ENCODE measurements at regions not wholly inside any gene's neighbourhood (a gene's known extent, or its start where the extent isn't known, plus 50 kb on each side); places are given as distances from the start of the nearest gene placed in this dataset.
"Not testable (repeated sequence)": the region's sequence is repeated elsewhere in the genome, so short reads cannot be mapped to it uniquely, and the experiment has no call there.

- DNase-seq (ENCODE audit: low read depth), result no peak
Measured at GRCh38 chr2:215831296-215831913, 181.9 kb downstream of the MREG start.

DNA sequence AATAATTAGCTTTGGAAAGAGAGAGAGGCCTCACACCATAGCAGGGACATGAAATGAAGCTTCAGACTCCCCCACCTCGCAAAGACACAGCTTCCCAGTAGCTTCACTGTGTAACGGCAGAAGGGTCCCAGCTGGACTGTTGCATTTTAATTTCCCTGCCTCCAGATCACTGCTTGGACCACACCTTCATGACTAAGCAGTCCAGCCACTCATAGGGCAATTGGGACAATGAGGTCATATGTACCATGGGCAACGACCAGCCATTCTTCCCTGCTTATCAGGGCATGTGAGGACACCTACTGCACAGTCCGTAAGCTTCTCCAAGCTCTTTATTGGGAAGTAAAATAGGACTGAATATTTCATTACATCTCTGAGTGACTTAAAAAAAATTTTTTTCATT lies 183.0 kb downstream of the MREG start:
- DNase-seq (ENCODE audit: low read depth), result peak; percentile 39

GRCh38 chr2:215829261-215829660 lies 184.1 kb downstream of the MREG start:
- DNase-seq (ENCODE audit: low read depth), result no peak

GRCh38 chr2:215828528-215829184 lies 184.7 kb downstream of the MREG start:
- no peak for DNase-seq (ENCODE audit: low read depth)

GRCh38 chr2:215826838-215827441 lies 186.4 kb downstream of the MREG start:
- DNase-seq (ENCODE audit: low read depth), result no peak

GRCh38 chr2:215826376-215826775 lies 187.0 kb downstream of the MREG start:
- no peak for DNase-seq (ENCODE audit: low read depth)

DNA sequence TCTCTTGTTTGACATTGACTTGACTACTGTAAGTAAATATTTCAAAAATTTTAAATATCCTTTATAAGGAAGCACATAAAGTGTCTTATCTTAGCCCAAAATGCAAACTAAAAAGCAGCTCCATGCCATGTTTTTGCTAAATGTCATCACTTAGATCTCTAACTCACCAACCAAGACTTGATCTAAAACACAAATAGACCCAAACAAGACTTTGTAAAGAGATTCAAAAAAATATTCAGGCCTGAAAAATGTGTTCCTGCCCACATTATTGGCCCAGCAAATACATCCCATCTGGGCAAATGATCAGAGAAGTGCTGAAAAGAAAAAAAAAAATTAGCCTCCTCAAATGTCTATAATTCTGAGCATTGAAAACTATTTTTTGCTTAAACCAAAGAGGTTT lies 187.6 kb downstream of the MREG start:
- peak; percentile 78 for DNase-seq (ENCODE audit: low read depth)

DNA sequence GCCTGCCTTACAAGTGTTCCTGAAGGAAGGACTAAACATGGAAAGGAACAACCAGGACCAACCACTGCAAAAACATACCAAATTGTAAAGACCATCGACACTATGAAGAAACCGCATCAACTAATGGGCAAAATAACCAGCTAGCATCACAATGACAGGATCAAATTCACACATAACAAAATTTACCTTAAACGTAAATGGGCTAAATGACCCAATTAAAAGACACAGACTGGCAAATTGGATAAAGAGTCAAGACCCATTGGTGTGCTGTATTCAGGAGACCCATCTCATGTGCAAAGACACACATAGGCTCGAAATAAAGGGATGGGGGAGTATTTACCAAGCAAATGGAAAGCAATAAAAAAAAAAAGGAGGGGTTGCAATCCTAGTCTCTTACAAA lies 192.1 kb downstream of the MREG start:
- DNase-seq (ENCODE audit: low read depth), result not testable (repeated sequence)

DNA sequence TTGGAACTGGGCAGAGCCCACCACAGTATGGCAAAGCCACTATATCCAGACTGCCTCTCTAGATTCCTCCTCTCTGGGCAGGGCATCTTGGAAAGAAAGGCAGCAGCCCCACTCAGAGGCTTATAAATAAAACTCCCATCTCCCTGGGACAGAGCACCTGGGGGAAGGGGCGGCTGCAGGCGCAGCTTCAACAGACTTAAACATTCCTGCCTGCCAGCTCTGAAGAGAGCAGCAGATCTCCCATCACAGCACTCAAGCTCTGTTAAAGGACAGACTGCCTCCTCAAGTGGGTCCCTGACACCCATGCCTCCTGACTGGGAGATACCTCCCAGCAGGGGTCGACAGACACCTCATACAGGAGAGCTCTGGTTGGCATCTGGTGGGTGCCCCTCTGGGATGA lies 193.6 kb downstream of the MREG start:
- DNase-seq (ENCODE audit: low read depth), result not testable (repeated sequence)

DNA sequence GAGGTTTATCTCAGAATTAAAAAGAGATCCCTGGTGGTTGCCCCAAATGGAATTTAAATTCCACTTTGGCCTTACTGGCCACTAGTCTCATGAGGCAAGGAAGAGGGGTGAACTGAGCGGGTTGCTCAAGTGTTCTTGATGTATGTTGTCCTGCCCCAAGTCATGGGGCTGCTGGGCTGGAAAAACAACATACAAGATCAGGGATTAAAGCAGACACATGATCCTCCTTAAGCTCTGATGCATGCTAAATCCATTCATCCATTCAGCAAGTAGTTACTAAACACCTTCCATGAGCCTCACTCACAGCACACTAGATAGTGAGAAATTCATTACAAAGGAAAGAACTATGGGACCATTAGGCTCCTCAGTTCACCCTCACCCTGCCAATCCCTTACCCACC lies 196.3 kb downstream of the MREG start:
- no peak for DNase-seq (ENCODE audit: low read depth)

GRCh38 chr2:215816424-215816823 lies 196.9 kb downstream of the MREG start:
- DNase-seq (ENCODE audit: low read depth), result no peak

GRCh38 chr2:215815960-215816359 lies 197.4 kb downstream of the MREG start:
- DNase-seq (ENCODE audit: low read depth), result no peak

DNA sequence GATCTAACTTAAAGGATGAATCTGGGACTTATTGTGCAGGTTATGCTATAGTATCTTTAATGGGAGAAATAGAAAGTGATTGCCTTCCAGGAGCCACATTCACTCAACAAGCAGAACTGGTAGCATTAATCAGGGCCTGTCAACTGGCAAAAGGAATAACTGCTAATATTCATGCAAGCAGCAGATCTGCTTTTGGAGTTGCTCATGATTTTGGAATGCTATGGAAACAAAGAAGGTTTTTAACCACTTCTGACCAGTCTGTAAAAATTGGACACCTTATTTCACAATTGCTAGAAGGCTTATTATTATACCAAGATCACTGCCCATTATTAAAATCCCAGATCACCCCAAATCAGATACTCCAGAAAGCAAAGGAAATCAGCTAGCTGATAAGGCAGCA lies 200.4 kb downstream of the MREG start:
- DNase-seq (ENCODE audit: low read depth), result no peak

- no peak for DNase-seq (ENCODE audit: low read depth)
Measured at GRCh38 chr2:215811409-215812345, 201.7 kb downstream of the MREG start.

DNA sequence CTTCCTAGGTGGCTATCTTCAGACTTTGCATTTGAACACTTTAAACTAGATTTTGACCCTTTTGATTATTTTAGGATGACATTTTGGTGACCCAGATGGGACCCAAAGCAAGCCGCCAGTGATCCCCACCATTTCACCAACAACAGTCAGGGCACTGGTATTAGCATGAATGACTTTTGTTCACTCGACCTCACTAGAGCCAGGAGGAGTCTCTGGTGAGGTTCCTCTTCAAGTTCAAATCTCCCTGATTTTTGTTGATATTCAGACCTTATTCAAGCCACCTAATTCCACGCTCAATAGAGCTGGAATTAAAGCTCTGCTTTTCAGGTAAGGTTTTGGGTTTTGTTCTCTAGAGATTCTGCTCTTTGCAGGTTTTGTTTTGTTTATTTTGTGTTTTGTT lies 202.3 kb downstream of the MREG start:
- no peak for DNase-seq (ENCODE audit: low read depth)

DNA sequence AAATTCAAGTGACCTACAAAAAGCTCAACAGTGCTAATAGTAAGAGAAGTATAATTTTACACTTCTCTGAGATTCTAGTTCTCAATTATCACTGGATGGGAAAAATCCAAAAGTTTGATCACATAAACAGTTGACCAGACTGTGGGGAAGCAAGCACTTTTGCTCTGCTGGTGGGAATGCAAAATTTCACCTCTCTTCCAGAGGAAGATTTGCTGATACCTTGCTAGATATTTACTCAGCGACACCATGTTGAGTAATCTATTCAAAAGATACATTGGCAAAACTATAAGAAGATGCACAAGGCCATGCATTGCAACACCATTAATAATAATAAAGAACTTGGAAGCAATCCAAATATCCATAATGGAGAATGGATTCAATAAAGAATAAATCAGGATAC lies 204.4 kb downstream of the MREG start:
- no peak for DNase-seq (ENCODE audit: low read depth)

DNA sequence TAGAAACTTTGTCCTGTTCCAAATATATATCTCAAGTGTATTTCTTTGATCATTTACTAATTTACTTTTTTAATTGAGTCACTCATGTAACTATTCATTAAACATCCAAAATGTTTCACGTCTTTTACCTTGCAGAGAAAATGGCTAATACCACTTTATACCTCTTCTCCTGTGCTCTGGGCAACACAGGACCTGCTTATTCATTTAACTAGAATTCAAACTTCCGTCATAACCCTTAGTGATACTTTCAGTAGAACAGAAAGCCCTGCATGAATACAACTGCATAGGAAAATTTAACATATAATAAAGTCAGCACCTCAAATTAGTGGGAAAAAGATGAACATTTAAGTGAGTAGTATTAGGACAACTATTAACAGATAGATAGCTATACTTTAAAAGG lies 205.2 kb downstream of the MREG start:
- no peak for DNase-seq (ENCODE audit: low read depth)

- no peak for DNase-seq (ENCODE audit: low read depth)
Measured at GRCh38 chr2:215805493-215805892, 207.9 kb downstream of the MREG start.

DNA sequence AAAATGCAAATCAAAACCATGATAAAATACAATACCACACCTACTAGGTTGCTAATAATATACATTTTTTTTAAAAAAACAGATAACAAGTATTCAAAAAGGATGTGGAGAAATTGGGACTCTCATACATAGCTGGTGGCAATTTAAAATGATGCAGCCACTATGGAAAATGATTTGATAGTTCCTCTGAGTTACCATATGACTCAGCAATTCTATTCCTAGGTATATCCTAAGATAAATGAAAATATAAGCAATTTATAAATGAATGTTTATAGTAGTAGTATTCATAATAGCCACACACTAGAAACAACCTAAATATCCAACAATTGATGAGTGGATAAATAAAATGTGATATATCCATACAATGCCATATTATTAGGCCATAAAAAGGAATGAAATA lies 210.2 kb downstream of the MREG start:
- DNase-seq (ENCODE audit: low read depth), result no peak

GRCh38 chr2:215799194-215799593 lies 214.2 kb downstream of the MREG start:
- no peak for DNase-seq (ENCODE audit: low read depth)

- peak; percentile 71 for DNase-seq (ENCODE audit: low read depth)
Measured at GRCh38 chr2:215797676-215798075, 215.7 kb downstream of the MREG start.

DNA sequence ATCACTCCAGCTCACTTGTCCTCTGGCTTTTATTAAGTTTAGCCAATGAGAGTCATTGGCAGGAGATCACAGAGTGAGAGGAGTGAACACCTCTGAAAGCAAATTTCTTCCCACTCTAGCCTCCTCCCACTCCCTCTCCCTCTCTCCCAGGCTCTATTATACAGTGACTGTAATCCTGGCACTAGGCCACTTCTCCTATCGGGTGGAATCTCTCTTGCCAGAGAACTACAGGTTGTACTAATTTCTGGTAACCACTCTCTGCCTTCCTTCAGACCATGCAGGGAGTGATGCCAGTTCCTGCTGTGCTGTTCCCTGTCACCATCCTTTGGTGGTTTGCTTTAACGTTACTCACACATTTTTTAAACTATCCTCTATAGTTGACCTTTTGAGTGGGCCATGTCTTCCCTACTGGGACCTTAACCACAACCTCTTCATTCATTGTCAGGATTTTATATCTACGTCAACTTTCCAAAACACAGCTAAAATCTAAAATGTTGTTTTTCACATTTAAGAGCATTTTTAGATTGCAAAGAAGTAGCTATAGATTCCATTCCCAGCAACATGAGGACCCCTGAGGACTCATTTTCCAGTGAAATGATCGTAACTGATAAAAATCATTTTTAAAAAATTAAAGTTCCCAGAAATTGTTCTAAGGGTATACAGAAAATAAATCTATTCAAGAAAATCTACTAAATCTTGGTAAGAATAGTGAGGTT lies 217.1 kb downstream of the MREG start:
- no peak for DNase-seq (ENCODE audit: low read depth)
